ENCODE measurements at regions not wholly inside any gene's neighbourhood (a gene's known extent, or its start where the extent isn't known, plus 50 kb on each side); places are given as distances from the start of the nearest gene placed in this dataset.

DNA sequence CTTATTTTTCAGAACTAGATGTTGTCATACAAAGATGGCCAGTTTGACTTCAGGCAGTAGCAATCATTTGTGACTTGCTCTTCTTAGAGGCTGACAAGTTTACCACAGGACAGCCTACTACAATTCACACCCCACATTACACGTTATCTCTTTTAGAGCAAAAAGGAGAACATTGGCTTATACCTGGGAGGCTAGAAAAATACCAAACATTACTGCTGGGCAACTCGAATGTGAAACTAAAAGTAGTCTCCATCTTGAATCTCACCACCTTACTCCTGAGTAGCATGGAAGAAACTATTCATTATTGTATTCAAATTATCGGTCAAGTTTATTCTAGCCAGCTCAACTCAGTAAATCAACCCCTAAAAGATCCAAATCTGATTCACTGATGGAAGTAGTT is 90.7 kb upstream of the TMEM26 start:
- TF ChIP-seq, protein P1, sequence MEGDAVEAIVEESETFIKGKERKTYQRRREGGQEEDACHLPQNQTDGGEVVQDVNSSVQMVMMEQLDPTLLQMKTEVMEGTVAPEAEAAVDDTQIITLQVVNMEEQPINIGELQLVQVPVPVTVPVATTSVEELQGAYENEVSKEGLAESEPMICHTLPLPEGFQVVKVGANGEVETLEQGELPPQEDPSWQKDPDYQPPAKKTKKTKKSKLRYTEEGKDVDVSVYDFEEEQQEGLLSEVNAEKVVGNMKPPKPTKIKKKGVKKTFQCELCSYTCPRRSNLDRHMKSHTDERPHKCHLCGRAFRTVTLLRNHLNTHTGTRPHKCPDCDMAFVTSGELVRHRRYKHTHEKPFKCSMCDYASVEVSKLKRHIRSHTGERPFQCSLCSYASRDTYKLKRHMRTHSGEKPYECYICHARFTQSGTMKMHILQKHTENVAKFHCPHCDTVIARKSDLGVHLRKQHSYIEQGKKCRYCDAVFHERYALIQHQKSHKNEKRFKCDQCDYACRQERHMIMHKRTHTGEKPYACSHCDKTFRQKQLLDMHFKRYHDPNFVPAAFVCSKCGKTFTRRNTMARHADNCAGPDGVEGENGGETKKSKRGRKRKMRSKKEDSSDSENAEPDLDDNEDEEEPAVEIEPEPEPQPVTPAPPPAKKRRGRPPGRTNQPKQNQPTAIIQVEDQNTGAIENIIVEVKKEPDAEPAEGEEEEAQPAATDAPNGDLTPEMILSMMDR (IDR thresholded peaks at IDR 0.05) = no peak
- TF ChIP-seq POLR2A (IDR thresholded peaks at IDR 0.05) = no peak
- no peak for TF ChIP-seq POLR2AphosphoS5 (IDR thresholded peaks at IDR 0.05)
- no peak for TF ChIP-seq EP300 (IDR thresholded peaks at IDR 0.05)

Data from sigmoid colon (tissue), 4 donors.